ENCODE measurements at regions not wholly inside any gene's neighbourhood (a gene's known extent, or its start where the extent isn't known, plus 50 kb on each side); places are given as distances from the start of the nearest gene placed in this dataset.

GRCh38 chr6:40340957-40341356 lies 246.2 kb downstream of the LRFN2 start:
- DNase-seq (ENCODE audit: low read depth): no peak
- no peak overlapping the region for H3K4me3 ChIP-seq (ENCODE audit: low read length)

GRCh38 chr6:40340196-40340595 lies 247.0 kb downstream of the LRFN2 start:
- no peak for DNase-seq (ENCODE audit: low read depth)
- TF ChIP-seq CTCF (conservative IDR thresholded peaks at IDR 0.05; ENCODE audit: low read length): no peak
- H3K4me3 ChIP-seq (ENCODE audit: low read length): no peak overlapping the region

More at GRCh38 chr6:40340957-40341356, 246.2 kb downstream of the LRFN2 start:
- TF ChIP-seq CTCF (conservative IDR thresholded peaks at IDR 0.05; ENCODE audit: low read length): no peak

GRCh38 chr6:40338306-40338705 lies 248.9 kb downstream of the LRFN2 start:
- no peak for TF ChIP-seq CTCF (conservative IDR thresholded peaks at IDR 0.05; ENCODE audit: low read length)
- DNase-seq (ENCODE audit: low read depth): no peak
- no peak overlapping the region for H3K4me3 ChIP-seq (ENCODE audit: low read length)

- TF ChIP-seq CTCF (conservative IDR thresholded peaks at IDR 0.05; ENCODE audit: low read length): no peak
- no peak for DNase-seq (ENCODE audit: low read depth)
- no peak overlapping the region for H3K4me3 ChIP-seq (ENCODE audit: low read length)
Observed at GRCh38 chr6:40336940-40337760, 250.0 kb downstream of the LRFN2 start.

- peak; percentile 5 for DNase-seq (ENCODE audit: low read depth)
- TF ChIP-seq CTCF (conservative IDR thresholded peaks at IDR 0.05; ENCODE audit: low read length): no peak
- H3K4me3 ChIP-seq (ENCODE audit: low read length): no peak overlapping the region
Observed at GRCh38 chr6:40336296-40336695, 250.9 kb downstream of the LRFN2 start.

GRCh38 chr6:40334496-40335270 lies 252.5 kb downstream of the LRFN2 start:
- TF ChIP-seq CTCF (conservative IDR thresholded peaks at IDR 0.05; ENCODE audit: low read length): no peak
- DNase-seq (ENCODE audit: low read depth): no peak
- no peak overlapping the region for H3K4me3 ChIP-seq (ENCODE audit: low read length)

All from AG10803 (cell line).